Esophagus muscularis mucosa (tissue), 4 donors: ENCODE measurements at regions not wholly inside any gene's neighbourhood (a gene's known extent, or its start where the extent isn't known, plus 50 kb on each side); places are given as distances from the start of the nearest gene placed in this dataset.

Source experiments
- DNase-seq: peaks from one replicate; pipeline ENCODE4 v3.0.0-alpha.2; 2017; ENCODE audit errors: extremely low spot score
- H3K27ac ChIP-seq, 4 donors: fragments of 200-600 bp; sonication (generic); replicated peaks in 1 of 4; 1 replicate in 3 of 4; 2 replicates in 1 of 4; pipeline ENCODE4 v1.5.1; 2016 to 2019; ENCODE audit warnings: mild to moderate bottlenecking in 1 of 4
- H3K27me3 ChIP-seq, 4 donors: fragments of 200-600 bp; sonication (generic); one replicate each; pipeline versions ENCODE4 v1.5.1 to v1.6.0; 2016 to 2019
- H3K36me3 ChIP-seq, 4 donors: fragments of 200-600 bp; sonication (generic); one replicate each; pipeline ENCODE4 v1.5.1; 2016 to 2019
- H3K4me1 ChIP-seq, 4 donors: fragments of 200-600 bp; sonication (generic); one replicate each; pipeline ENCODE4 v1.5.1; 2016 to 2019
- H3K4me3 ChIP-seq, 4 donors: fragments of 200-600 bp; sonication (generic); 1 replicate in 2 of 4; 2 replicates in 2 of 4; pipeline ENCODE4 v1.5.1; 2016 to 2019; ENCODE audit warnings: mild to moderate bottlenecking in 4 of 4, moderate library complexity in 1 of 4
- H3K9me3 ChIP-seq, 4 donors: fragments of 200-600 bp; sonication (generic); 1 replicate in 3 of 4; 2 replicates in 1 of 4; pipeline ENCODE4 v1.5.1; 2016 to 2019
- EP300 ChIP-seq: sonication (generic); formaldehyde crosslinking; IDR thresholded peaks from one replicate; pipeline ENCODE4 v1.6.1; 2017; ENCODE audit warnings: antibody characterized with exemption
- POLR2A ChIP-seq: fragments of 450-650 bp; IDR thresholded peaks from one replicate; pipeline ENCODE4 v1.6.1; 2017; ENCODE audit warnings: antibody characterized with exemption, moderate library complexity, mild to moderate bottlenecking, low read depth
- POLR2AphosphoS5 ChIP-seq, 2 donors: sonication (generic); formaldehyde crosslinking; IDR thresholded peaks; one replicate each; pipeline ENCODE4 v1.6.1; 2017; ENCODE audit warnings: antibody characterized with exemption in 2 of 2
- WGBS: methylation state at CpG from one replicate; pipeline ENCODE4 v1.1.5; 2018; 5-methylcytosine and 5-hydroxymethylcytosine counted together
- intact Hi-C: fragments of 100-400 bp; cut with DNase I; formaldehyde crosslinking; loops from one replicate; pipeline ENCODE4 v1.15.1; 2023
- TF ChIP-seq, protein P1 (sequence below), 3 experiments: fragments of 200-600 bp in 2 of 3; fragments of 450-650 bp in 1 of 3; sonication (generic) in 2 of 3; IDR thresholded peaks; one replicate each; pipeline ENCODE4 v1.5.1; 2017 to 2019; ENCODE audit warnings: antibody characterized with exemption in 3 of 3, mild to moderate bottlenecking in 2 of 3, moderate library complexity in 1 of 3

GRCh38 chr9:22316645-22317044, 130.0 kb upstream of the DMRTA1 start:
- no peaks in the 10 kb centered on the region for H3K36me3 ChIP-seq
- intact Hi-C loops, result no loop called here
- no peaks in the 10 kb centered on the region for H3K9me3 ChIP-seq
- H3K4me1 ChIP-seq, result no peaks in the 10 kb centered on the region
- H3K27ac ChIP-seq, result no peak overlapping the region
- 86% methylated on average over 1 of the region's 1 CpG for WGBS
- DNase-seq, result no peak
- H3K27me3 ChIP-seq, result no peaks in the 10 kb centered on the region
- no peak overlapping the region for H3K4me3 ChIP-seq
- no peak for TF ChIP-seq EP300
- TF ChIP-seq POLR2A, result no peak
- TF ChIP-seq, protein P1, sequence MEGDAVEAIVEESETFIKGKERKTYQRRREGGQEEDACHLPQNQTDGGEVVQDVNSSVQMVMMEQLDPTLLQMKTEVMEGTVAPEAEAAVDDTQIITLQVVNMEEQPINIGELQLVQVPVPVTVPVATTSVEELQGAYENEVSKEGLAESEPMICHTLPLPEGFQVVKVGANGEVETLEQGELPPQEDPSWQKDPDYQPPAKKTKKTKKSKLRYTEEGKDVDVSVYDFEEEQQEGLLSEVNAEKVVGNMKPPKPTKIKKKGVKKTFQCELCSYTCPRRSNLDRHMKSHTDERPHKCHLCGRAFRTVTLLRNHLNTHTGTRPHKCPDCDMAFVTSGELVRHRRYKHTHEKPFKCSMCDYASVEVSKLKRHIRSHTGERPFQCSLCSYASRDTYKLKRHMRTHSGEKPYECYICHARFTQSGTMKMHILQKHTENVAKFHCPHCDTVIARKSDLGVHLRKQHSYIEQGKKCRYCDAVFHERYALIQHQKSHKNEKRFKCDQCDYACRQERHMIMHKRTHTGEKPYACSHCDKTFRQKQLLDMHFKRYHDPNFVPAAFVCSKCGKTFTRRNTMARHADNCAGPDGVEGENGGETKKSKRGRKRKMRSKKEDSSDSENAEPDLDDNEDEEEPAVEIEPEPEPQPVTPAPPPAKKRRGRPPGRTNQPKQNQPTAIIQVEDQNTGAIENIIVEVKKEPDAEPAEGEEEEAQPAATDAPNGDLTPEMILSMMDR (IDR thresholded peaks at IDR 0.05), result no peak
- no peak for TF ChIP-seq POLR2AphosphoS5 (IDR thresholded peaks at IDR 0.05)

DNA sequence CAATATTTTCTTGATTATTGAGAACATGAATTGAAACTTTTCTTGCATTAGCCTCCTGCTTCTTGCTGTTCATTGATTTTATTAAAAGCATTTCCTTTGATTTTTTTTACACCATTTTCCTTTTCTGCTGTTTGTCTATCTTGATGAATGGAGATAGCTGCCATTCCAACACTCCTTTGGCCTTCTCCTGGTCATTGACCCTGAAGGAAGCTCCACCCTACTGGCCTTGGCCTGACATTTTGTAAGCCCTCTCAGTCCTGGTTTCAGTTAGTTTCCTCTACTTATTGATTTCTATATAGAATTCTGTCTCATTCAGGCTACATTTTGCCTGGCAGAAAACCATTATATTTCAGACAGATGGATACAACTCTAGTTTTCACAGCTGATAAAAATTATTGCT, 115.1 kb upstream of the DMRTA1 start:
- Histone ChIP-seq H3K9me3 (no peaks in the 10 kb centered on the region), H3K27ac (no peak overlapping the region), H3K36me3 (no peaks in the 10 kb centered on the region), H3K4me3 (no peak overlapping the region), H3K27me3 (no peaks in the 10 kb centered on the region), H3K4me1 (no peaks in the 10 kb centered on the region)
- TF ChIP-seq POLR2A, result no peak
- TF ChIP-seq POLR2AphosphoS5 (IDR thresholded peaks at IDR 0.05), result no peak
- TF ChIP-seq EP300, result no peak
- TF ChIP-seq, protein P1 (IDR thresholded peaks at IDR 0.05), result no peak
- intact Hi-C loops, result no loop called here
- no peak for DNase-seq

DNA sequence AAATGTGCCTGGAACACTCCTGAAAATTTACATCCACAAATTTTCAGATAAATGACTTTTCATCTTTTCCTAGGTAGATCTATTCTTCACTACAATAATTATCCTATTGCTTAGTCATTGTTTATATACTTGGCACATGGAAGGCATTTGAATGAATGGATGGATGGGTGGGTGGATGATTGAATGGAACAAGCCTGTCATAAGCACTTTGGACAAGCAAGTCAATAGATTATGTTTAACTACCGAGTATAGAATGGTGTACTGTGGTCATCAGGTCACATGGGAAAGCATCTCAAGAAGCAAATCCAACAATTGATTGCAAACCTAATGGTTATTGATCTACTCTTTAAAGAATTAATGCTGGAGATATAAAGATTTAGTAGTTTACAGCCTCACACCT, 114.4 kb upstream of the DMRTA1 start:
- H3K36me3 ChIP-seq, result no peaks in the 10 kb centered on the region
- WGBS, result 70% methylated on average over 1 of the region's 1 CpG
- H3K9me3 ChIP-seq, result no peaks in the 10 kb centered on the region
- intact Hi-C loops, result no loop called here
- H3K27me3 ChIP-seq, result no peaks in the 10 kb centered on the region
- H3K27ac ChIP-seq, result no peak overlapping the region
- no peak overlapping the region for H3K4me3 ChIP-seq
- TF ChIP-seq POLR2AphosphoS5 (IDR thresholded peaks at IDR 0.05) (no peak), EP300 (no peak), POLR2A (no peak)
- TF ChIP-seq, protein P1 (IDR thresholded peaks at IDR 0.05), result no peak
- no peaks in the 10 kb centered on the region for H3K4me1 ChIP-seq
- DNase-seq, result no peak

- no peak for DNase-seq
- Histone ChIP-seq H3K27ac (no peak overlapping the region), H3K9me3 (no peaks in the 10 kb centered on the region), H3K4me1 (peaks cover 0 to 7% (median 6%) of the 10 kb centered on the region in 4 donors), H3K27me3 (no peaks in the 10 kb centered on the region), H3K36me3 (no peaks in the 10 kb centered on the region), H3K4me3 (no peak overlapping the region)
- intact Hi-C loops, result no loop called here
- no peak for TF ChIP-seq EP300
- TF ChIP-seq POLR2AphosphoS5 (IDR thresholded peaks at IDR 0.05), result no peak
- TF ChIP-seq POLR2A, result no peak
- TF ChIP-seq, protein P1 (IDR thresholded peaks at IDR 0.05), result no peak
- 68% methylated on average over 1 of the region's 1 CpG for WGBS
Measured at GRCh38 chr9:22337261-22337660, 109.4 kb upstream of the DMRTA1 start.

DNA sequence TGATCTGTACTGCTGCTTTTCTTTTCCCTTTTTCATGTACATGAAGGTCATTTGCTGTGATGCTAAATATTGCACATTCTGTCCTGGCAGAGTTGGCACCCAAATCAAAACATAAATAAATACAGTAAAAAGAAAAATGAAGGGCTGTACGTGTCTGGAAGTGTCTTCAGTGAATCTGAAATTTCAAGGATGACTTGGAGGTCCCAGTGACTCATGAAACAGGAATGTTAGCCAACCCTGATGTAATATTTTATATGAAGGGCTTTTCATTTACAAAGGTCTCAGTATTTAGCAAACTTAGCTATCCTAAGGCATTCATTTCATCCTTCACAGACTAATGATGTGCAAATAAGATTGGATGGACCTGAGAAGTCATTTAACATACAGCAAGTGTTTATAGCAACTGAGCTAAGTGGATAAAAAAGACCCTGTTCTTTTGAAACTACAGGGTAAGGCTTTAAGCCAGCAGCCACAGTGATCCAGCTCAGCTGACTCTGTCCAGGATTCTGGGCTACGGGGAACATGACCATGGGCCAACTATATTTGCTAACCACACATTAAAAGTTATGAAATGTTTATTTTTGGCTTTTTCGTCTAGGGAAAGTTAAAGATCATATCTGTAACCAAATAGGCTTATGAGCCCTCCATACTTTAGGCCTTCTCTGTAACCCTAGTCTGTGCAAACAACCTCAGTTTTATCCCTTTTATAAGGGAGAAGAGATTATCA, 104.0 kb upstream of the DMRTA1 start:
- WGBS, result 19% methylated on average over 3 of the region's 3 CpGs
- Histone ChIP-seq H3K4me3 (no peak overlapping the region), H3K9me3 (no peaks in the 10 kb centered on the region), H3K27ac (peak overlapping the region; percentile 39 to 71 (median 56)), H3K36me3 (no peaks in the 10 kb centered on the region), H3K4me1 (peaks cover 0 to 19% (median 18%) of the 10 kb centered on the region in 4 donors), H3K27me3 (no peaks in the 10 kb centered on the region)
- intact Hi-C loops, result no loop called here
- TF ChIP-seq POLR2A, result no peak
- TF ChIP-seq, protein P1 (IDR thresholded peaks at IDR 0.05), result no peak
- TF ChIP-seq EP300, result no peak
- TF ChIP-seq POLR2AphosphoS5 (IDR thresholded peaks at IDR 0.05), result peak in 1 of 2 donors; percentile 40
- no peak for DNase-seq
